ENCODE measurements at regions not wholly inside any gene's neighbourhood (a gene's known extent, or its start where the extent isn't known, plus 50 kb on each side); places are given as distances from the start of the nearest gene placed in this dataset.

DNA sequence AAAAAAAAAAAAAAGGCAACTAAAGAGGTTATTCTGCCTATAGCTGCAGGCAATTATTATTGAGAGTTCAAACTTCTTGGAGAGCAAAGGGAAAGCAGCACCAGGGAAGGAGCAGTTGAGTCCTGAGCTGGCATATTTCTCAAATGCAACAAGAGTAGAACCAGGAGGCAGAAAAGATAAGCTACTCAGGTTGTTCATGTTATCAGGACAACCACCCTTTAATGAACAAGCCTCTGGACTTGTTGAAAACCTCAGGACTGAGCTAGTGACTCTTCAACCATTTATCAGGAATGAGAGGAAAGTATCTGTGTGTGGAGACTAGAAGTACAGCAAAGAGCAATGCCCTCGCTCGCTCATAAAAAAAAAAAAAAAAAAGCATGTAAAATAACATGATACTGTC, 183.0 kb downstream of the KCTD12 start:
- TF ChIP-seq, protein P1, sequence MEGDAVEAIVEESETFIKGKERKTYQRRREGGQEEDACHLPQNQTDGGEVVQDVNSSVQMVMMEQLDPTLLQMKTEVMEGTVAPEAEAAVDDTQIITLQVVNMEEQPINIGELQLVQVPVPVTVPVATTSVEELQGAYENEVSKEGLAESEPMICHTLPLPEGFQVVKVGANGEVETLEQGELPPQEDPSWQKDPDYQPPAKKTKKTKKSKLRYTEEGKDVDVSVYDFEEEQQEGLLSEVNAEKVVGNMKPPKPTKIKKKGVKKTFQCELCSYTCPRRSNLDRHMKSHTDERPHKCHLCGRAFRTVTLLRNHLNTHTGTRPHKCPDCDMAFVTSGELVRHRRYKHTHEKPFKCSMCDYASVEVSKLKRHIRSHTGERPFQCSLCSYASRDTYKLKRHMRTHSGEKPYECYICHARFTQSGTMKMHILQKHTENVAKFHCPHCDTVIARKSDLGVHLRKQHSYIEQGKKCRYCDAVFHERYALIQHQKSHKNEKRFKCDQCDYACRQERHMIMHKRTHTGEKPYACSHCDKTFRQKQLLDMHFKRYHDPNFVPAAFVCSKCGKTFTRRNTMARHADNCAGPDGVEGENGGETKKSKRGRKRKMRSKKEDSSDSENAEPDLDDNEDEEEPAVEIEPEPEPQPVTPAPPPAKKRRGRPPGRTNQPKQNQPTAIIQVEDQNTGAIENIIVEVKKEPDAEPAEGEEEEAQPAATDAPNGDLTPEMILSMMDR (IDR thresholded peaks at IDR 0.05): no peak
- TF ChIP-seq POLR2A (IDR thresholded peaks at IDR 0.05): no peak

Data from Peyer's patch (tissue), 4 donors.